ENCODE measurements at regions not wholly inside any gene's neighbourhood (a gene's known extent, or its start where the extent isn't known, plus 50 kb on each side); places are given as distances from the start of the nearest gene placed in this dataset.
A peak's percentile ranks its signal among the peaks of the same experiment; 100 is the strongest.

DNA sequence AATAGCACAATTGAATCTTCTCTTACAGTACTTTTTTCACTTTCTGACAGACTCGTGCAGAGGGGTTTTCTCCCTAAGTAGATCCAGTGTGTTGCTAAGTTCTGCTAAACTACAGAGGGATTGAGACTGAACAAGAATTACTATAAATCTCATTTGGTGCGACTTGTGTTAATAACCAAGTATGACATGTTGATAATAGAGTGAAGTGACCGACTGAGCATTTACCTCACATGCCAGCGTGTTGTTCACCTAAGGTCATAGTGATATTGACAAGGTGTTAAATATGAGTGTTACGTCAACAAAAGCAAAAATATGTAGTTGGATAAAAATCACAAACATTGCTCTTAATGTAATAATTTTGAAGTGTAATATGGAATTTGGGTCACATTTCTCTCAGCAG lies 97.8 kb upstream of the PDE3A start:
- H3K27me3 ChIP-seq = no peaks in the 10 kb centered on the region
- no peaks in the 10 kb centered on the region for H3K9me3 ChIP-seq

DNA sequence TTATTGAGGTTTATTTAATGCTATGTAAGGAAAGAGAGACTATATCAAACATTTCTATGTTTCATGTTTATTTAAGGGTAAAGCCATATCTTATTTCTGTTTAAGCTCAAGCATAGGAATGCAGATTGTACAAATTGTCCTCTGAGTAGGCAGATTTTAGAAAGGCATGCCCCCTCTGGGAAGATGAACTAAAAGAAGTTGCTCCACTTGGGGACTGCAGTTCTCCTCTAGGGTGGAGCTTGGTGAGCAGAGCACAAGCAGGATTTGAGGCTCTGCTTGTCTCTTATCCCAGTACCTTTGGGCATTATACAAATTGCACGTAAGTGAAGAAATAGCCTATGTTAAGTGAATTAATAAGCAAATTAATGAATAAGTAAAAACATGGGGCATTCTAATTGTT lies 96.2 kb upstream of the PDE3A start:
- TF ChIP-seq, protein P1, sequence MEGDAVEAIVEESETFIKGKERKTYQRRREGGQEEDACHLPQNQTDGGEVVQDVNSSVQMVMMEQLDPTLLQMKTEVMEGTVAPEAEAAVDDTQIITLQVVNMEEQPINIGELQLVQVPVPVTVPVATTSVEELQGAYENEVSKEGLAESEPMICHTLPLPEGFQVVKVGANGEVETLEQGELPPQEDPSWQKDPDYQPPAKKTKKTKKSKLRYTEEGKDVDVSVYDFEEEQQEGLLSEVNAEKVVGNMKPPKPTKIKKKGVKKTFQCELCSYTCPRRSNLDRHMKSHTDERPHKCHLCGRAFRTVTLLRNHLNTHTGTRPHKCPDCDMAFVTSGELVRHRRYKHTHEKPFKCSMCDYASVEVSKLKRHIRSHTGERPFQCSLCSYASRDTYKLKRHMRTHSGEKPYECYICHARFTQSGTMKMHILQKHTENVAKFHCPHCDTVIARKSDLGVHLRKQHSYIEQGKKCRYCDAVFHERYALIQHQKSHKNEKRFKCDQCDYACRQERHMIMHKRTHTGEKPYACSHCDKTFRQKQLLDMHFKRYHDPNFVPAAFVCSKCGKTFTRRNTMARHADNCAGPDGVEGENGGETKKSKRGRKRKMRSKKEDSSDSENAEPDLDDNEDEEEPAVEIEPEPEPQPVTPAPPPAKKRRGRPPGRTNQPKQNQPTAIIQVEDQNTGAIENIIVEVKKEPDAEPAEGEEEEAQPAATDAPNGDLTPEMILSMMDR (IDR thresholded peaks at IDR 0.05) = no peak
- TF ChIP-seq POLR2A (IDR thresholded peaks at IDR 0.05) = no peak
- Histone ChIP-seq H3K27me3 (no peaks in the 10 kb centered on the region), H3K36me3 (no peaks in the 10 kb centered on the region), H3K4me1 (no peaks in the 10 kb centered on the region), H3K9me3 (no peaks in the 10 kb centered on the region), H3K27ac (no peak overlapping the region), H3K4me3 (no peak overlapping the region)
- DNase-seq = no peak

More for the DNA sequence above, 97.8 kb upstream of the PDE3A start:
- H3K4me1 ChIP-seq = no peaks in the 10 kb centered on the region
- DNase-seq = no peak
- no peak overlapping the region for H3K27ac ChIP-seq
- TF ChIP-seq POLR2A (IDR thresholded peaks at IDR 0.05) = no peak
- TF ChIP-seq, protein P1 (IDR thresholded peaks at IDR 0.05) = no peak
- no peaks in the 10 kb centered on the region for H3K36me3 ChIP-seq
- no peak overlapping the region for H3K4me3 ChIP-seq

DNA sequence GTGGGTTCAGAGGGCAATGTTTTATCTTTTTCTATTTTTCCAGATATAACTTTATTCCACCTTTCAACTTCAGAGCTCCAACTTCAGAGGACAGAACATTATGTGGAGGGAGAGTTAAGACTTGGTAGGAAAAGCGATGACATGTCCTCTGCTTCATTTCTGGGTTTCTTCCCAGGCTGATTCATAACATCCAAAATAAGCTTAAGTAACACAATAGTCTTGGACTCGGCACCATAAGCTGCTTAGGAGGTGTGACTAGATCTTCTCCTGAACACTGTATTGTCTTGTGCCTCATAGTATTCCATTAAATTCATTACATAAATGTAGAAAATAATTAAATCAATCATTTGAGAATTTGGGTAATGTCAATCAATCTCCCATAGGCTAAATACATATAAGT lies 95.5 kb upstream of the PDE3A start:
- no peaks in the 10 kb centered on the region for H3K4me1 ChIP-seq
- H3K36me3 ChIP-seq = no peaks in the 10 kb centered on the region
- H3K4me3 ChIP-seq = no peak overlapping the region
- H3K27me3 ChIP-seq = no peaks in the 10 kb centered on the region
- H3K27ac ChIP-seq = no peak overlapping the region
- no peak for DNase-seq
- no peaks in the 10 kb centered on the region for H3K9me3 ChIP-seq
- TF ChIP-seq POLR2A (IDR thresholded peaks at IDR 0.05) = no peak
- TF ChIP-seq, protein P1 (IDR thresholded peaks at IDR 0.05) = no peak

DNA sequence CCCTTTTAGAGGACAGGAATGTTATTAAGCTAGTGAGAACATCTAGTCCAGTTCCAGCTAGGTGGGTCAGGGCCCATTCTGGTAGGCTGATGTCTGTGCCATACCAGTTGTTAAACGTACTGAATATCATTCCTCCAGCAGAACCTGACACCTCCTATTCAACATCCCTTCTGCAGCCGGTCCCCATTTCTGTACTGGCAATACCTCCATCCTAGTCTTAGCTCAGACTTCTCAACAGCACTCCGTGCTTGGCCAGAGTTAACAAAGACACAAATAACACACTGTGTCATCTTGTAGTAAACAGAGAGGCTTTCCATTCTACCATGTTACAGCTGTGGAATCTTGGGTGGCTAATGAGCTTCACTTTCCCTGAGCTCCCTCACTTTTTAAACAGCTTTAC lies 94.3 kb upstream of the PDE3A start:
- no peak overlapping the region for H3K4me3 ChIP-seq
- H3K9me3 ChIP-seq = no peaks in the 10 kb centered on the region
- TF ChIP-seq, protein P1 (IDR thresholded peaks at IDR 0.05) = no peak
- TF ChIP-seq POLR2A (IDR thresholded peaks at IDR 0.05) = no peak
- no peak overlapping the region for H3K27ac ChIP-seq
- no peak for DNase-seq
- no peaks in the 10 kb centered on the region for H3K27me3 ChIP-seq
- no peaks in the 10 kb centered on the region for H3K4me1 ChIP-seq
- no peaks in the 10 kb centered on the region for H3K36me3 ChIP-seq

DNA sequence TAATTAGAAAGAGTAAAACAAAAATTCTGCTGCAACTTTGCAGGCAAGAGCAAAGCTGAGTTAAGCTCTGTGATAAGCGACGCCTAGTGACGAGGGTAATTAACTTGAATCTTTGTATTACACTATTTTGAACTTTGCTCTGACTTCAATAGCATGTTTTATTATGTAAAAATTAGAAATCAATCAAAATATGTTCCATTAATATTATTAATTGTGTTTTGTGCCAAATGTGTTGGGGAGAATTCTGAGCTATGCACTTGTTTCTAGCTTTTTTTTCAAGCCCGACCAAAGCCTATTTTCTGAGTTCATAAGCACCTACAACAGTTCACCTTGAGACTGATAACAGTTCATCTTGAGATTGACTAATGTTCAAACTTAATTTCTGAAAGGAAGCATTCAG lies 90.1 kb upstream of the PDE3A start:
- Histone ChIP-seq H3K9me3 (no peaks in the 10 kb centered on the region), H3K4me3 (no peak overlapping the region), H3K36me3 (no peaks in the 10 kb centered on the region), H3K27me3 (no peaks in the 10 kb centered on the region), H3K27ac (no peak overlapping the region), H3K4me1 (no peaks in the 10 kb centered on the region)
- TF ChIP-seq, protein P1 (IDR thresholded peaks at IDR 0.05) = peak in 2 of 6 experiments; percentile 14 to 15
- TF ChIP-seq POLR2A (IDR thresholded peaks at IDR 0.05) = no peak
- no peak for DNase-seq

- Histone ChIP-seq H3K27me3 (no peaks in the 10 kb centered on the region), H3K4me3 (no peak overlapping the region), H3K4me1 (no peaks in the 10 kb centered on the region), H3K9me3 (no peaks in the 10 kb centered on the region), H3K27ac (no peak overlapping the region), H3K36me3 (no peaks in the 10 kb centered on the region)
- TF ChIP-seq POLR2A (IDR thresholded peaks at IDR 0.05) = no peak
- TF ChIP-seq, protein P1 (IDR thresholded peaks at IDR 0.05) = no peak
- DNase-seq = no peak
Measured at GRCh38 chr12:20280515-20280914, 87.8 kb upstream of the PDE3A start.

All from Peyer's patch (tissue), 4 donors.